H9 (cell line): ENCODE measurements at regions not wholly inside any gene's neighbourhood (a gene's known extent, or its start where the extent isn't known, plus 50 kb on each side); places are given as distances from the start of the nearest gene placed in this dataset.

Experiments
- DNase-seq: peaks from one replicate; pipeline ENCODE4 v3.0.0-alpha.2; 2017
- H2AFZ ChIP-seq: one replicate; pipeline ENCODE4 v1.6.1; 2013; ENCODE audit warnings: mild to moderate bottlenecking, low read length, control low read depth, moderate library complexity
- H2AK5ac ChIP-seq: 2 replicates; pipeline ENCODE4 v1.6.1; 2013; ENCODE audit warnings: low read length, control low read depth, mixed read lengths; ENCODE audit not compliant: insufficient read length
- H2BK120ac ChIP-seq: one replicate; pipeline ENCODE4 v1.6.1; 2013; ENCODE audit warnings: low read depth, mild to moderate bottlenecking, low read length, control low read depth, inconsistent platforms; ENCODE audit not compliant: poor library complexity, severe bottlenecking
- H2BK12ac ChIP-seq: 2 replicates; pipeline ENCODE4 v1.6.1; 2013; ENCODE audit warnings: low read length, control low read depth, mixed read lengths, low read depth; ENCODE audit not compliant: insufficient read length
- H2BK15ac ChIP-seq: 2 replicates; pipeline ENCODE4 v1.6.1; 2013; ENCODE audit warnings: low read depth, low read length, control low read depth
- H2BK20ac ChIP-seq: one replicate; pipeline ENCODE4 v1.6.1; 2013; ENCODE audit warnings: low read depth, mild to moderate bottlenecking, low read length, control low read depth, inconsistent platforms; ENCODE audit not compliant: poor library complexity, severe bottlenecking
- H2BK5ac ChIP-seq: 2 replicates; pipeline ENCODE4 v1.6.1; 2013; ENCODE audit warnings: low read length, control low read depth, mixed read lengths; ENCODE audit not compliant: insufficient read length
- H3K14ac ChIP-seq: 2 replicates; pipeline ENCODE4 v1.6.1; 2013; ENCODE audit warnings: low read length, control low read depth; ENCODE audit not compliant: insufficient read depth
- H3K18ac ChIP-seq: 2 replicates; pipeline ENCODE4 v1.6.1; 2013; ENCODE audit warnings: low read depth, mild to moderate bottlenecking, mixed read lengths, low read length, control low read depth; ENCODE audit not compliant: insufficient read length
- H3K23ac ChIP-seq: 2 replicates; pipeline ENCODE4 v1.6.1; 2013; ENCODE audit warnings: low read length, control low read depth, mixed read lengths, low read depth; ENCODE audit not compliant: insufficient read length
- H3K23me2 ChIP-seq: 2 replicates; pipeline ENCODE4 v1.6.1; 2013; ENCODE audit warnings: low read depth, mild to moderate bottlenecking, mixed read lengths, low read length, control low read depth; ENCODE audit not compliant: insufficient read length, poor library complexity, severe bottlenecking
- H3K27ac ChIP-seq: 2 replicates; pipeline ENCODE4 v1.5.1; 2013; ENCODE audit warnings: low read length, control low read depth, mixed read lengths, low read depth; ENCODE audit not compliant: insufficient read length
- H3K27me3 ChIP-seq: 2 replicates; pipeline ENCODE4 v1.6.1; 2013; ENCODE audit warnings: low read length, control low read depth, inconsistent platforms; ENCODE audit not compliant: insufficient read depth
- H3K4ac ChIP-seq: 2 replicates; pipeline ENCODE4 v1.6.1; 2013; ENCODE audit warnings: low read depth, mild to moderate bottlenecking, control low read depth, inconsistent platforms, low read length, moderate library complexity
- H3K4me1 ChIP-seq: 2 replicates; pipeline ENCODE4 v1.6.1; 2013; ENCODE audit warnings: low read length, control low read depth, inconsistent platforms; ENCODE audit not compliant: insufficient read depth
- H3K4me2 ChIP-seq: 2 replicates; pipeline ENCODE4 v1.6.1; 2013; ENCODE audit warnings: low read length, control low read depth, mixed read lengths; ENCODE audit not compliant: insufficient read length, insufficient read depth
- H3K56ac ChIP-seq: 2 replicates; pipeline ENCODE4 v1.6.1; 2013; ENCODE audit warnings: low read depth, mild to moderate bottlenecking, mixed read lengths, low read length, control low read depth; ENCODE audit not compliant: insufficient read length
- H3K79me1 ChIP-seq: 2 replicates; pipeline ENCODE4 v1.6.1; 2013; ENCODE audit warnings: low read depth, mild to moderate bottlenecking, moderate library complexity, low read length, control low read depth, inconsistent platforms; ENCODE audit not compliant: insufficient read depth, poor library complexity, severe bottlenecking
- H3K79me2 ChIP-seq: 2 replicates; pipeline ENCODE4 v1.6.1; 2013; ENCODE audit warnings: low read length, control low read depth, inconsistent platforms; ENCODE audit not compliant: insufficient read depth
- H3K9ac ChIP-seq: 2 replicates; pipeline ENCODE4 v1.6.1; 2013; ENCODE audit warnings: low read length, control low read depth, mixed read lengths; ENCODE audit not compliant: insufficient read length; ENCODE audit errors: extremely low read depth
- H3K9me3 ChIP-seq: one replicate; pipeline ENCODE4 v1.6.1; 2013; ENCODE audit warnings: low read depth, low read length, inconsistent platforms; ENCODE audit not compliant: control insufficient read depth
- H3T11ph ChIP-seq: one replicate; pipeline ENCODE4 v1.6.1; 2013; ENCODE audit warnings: mild to moderate bottlenecking, low read length, control low read depth, inconsistent platforms
- H4K20me1 ChIP-seq: one replicate; pipeline ENCODE4 v1.6.1; 2013; ENCODE audit not compliant: control insufficient read depth, insufficient read length, insufficient read depth
- H4K5ac ChIP-seq: 2 replicates; pipeline ENCODE4 v1.6.1; 2013; ENCODE audit warnings: low read depth, mild to moderate bottlenecking, mixed read lengths, low read length, control low read depth; ENCODE audit not compliant: insufficient read length
- H4K8ac ChIP-seq: replicated peaks from 2 replicates; pipeline ENCODE4 v1.6.1; 2013; ENCODE audit warnings: low read length, control low read depth, mixed read lengths, low read depth; ENCODE audit not compliant: insufficient read length
- H4K91ac ChIP-seq: 2 replicates; pipeline ENCODE4 v1.6.1; 2013; ENCODE audit warnings: low read depth, mild to moderate bottlenecking, moderate library complexity, mixed read lengths, low read length, control low read depth; ENCODE audit not compliant: insufficient read length
- H3K27ac Mint-ChIP-seq, 3 experiments: 2 replicates in 2 of 3; 3 replicates in 1 of 3; pipeline ENCODE4 v1.8.0; 2020 to 2021; ENCODE audit warnings: mixed read lengths in 3 of 3, mild to moderate bottlenecking in 1 of 3, moderate library complexity in 1 of 3
- H3K27me3 Mint-ChIP-seq: 2 replicates; pipeline ENCODE4 v1.8.0; 2021; ENCODE audit warnings: low read depth, mild to moderate bottlenecking, moderate library complexity, mixed read lengths
- H3K36me3 Mint-ChIP-seq, 3 experiments: 2 replicates in 2 of 3; 3 replicates in 1 of 3; pipeline ENCODE4 v1.8.0; 2020 to 2021; ENCODE audit warnings: low read depth in 3 of 3, mixed read lengths in 3 of 3; ENCODE audit not compliant: insufficient read depth in 1 of 3
- H3K4me1 Mint-ChIP-seq, 2 experiments: 2 replicates each; pipeline ENCODE4 v1.8.0; 2020; ENCODE audit warnings: mixed read lengths in 2 of 2
- H3K4me3 Mint-ChIP-seq, 2 experiments: 2 replicates in 1 of 2; 3 replicates in 1 of 2; pipeline ENCODE4 v1.8.0; 2020 to 2021; ENCODE audit warnings: mild to moderate bottlenecking in 2 of 2, mixed read lengths in 2 of 2, moderate library complexity in 1 of 2
- H3K9me3 Mint-ChIP-seq, 2 experiments: 2 replicates in 1 of 2; 3 replicates in 1 of 2; pipeline ENCODE4 v1.8.0; 2020; ENCODE audit warnings: mild to moderate bottlenecking in 2 of 2, mixed read lengths in 2 of 2, moderate library complexity in 1 of 2
- WGBS: extraction: QIAGEN DNeasy Blood & Tissue Kit; methylation state at CpG from one replicate; pipeline ENCODE4 v1.1.7; 2013; ENCODE audit warnings: missing lambda C conversion rate, low lambda C conversion rate, mixed read lengths; ENCODE audit not compliant: insufficient read length; ENCODE audit errors: extremely low coverage; 5-methylcytosine and 5-hydroxymethylcytosine counted together
- TF ChIP-seq, protein P1 (sequence below): fragments of 200-600 bp; sonication (generic); conservative IDR thresholded peaks from 3 replicates; pipeline ENCODE4 v1.8.0; 2021; ENCODE audit warnings: antibody characterized with exemption, mild to moderate bottlenecking

DNA sequence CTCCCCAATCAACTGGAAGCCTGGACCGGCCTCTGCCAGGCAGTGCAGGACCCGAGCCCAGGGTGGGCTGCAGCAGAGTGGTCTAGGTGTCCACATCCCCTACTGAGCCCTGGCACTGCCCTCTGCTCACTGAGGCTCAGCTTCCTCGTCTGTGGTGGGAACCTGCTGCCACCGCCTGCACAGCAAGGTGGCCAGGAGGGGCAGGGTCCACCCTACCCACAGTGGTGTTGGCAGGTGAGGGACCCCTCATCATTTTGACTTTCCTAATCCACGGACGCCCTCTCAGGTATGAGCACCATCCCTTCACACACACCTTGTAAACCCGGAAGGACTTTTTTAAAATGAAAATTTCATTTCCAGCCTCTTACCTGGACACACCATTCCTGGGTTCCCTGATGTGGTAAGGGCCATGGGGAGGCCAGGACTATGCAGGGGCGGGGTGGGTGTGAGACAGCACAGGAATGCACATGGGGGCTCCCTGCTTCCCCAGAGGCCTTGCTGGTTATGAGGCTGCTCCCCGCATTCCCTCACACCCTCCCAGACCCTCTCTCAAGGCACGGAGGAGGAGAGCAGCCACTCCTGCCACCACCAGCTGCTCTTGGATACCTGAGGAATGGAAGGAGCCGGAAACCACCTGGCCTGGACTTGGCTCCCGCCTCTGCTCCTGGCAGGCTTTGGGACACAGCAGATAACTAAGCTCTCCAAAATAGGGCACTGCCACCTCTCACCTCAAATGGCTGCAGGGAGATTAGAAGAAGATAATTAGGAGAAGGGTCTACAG, 185.9 kb upstream of the TPM1 start:
- no peaks in the 10 kb centered on the region for H3K79me1 ChIP-seq
- no peak overlapping the region for H2BK15ac ChIP-seq
- no peak overlapping the region for H3K4ac ChIP-seq
- H3K27me3 Mint-ChIP-seq: peaks cover 3% of the 10 kb centered on the region
- TF ChIP-seq, protein P1, sequence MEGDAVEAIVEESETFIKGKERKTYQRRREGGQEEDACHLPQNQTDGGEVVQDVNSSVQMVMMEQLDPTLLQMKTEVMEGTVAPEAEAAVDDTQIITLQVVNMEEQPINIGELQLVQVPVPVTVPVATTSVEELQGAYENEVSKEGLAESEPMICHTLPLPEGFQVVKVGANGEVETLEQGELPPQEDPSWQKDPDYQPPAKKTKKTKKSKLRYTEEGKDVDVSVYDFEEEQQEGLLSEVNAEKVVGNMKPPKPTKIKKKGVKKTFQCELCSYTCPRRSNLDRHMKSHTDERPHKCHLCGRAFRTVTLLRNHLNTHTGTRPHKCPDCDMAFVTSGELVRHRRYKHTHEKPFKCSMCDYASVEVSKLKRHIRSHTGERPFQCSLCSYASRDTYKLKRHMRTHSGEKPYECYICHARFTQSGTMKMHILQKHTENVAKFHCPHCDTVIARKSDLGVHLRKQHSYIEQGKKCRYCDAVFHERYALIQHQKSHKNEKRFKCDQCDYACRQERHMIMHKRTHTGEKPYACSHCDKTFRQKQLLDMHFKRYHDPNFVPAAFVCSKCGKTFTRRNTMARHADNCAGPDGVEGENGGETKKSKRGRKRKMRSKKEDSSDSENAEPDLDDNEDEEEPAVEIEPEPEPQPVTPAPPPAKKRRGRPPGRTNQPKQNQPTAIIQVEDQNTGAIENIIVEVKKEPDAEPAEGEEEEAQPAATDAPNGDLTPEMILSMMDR: no peak
- no peak overlapping the region for H3T11ph ChIP-seq
- H2AFZ ChIP-seq: no peak overlapping the region
- no peak overlapping the region for H3K23ac ChIP-seq
- H3K27me3 ChIP-seq: no peaks in the 10 kb centered on the region
- H3K23me2 ChIP-seq: no peaks in the 10 kb centered on the region
- H3K4me1 ChIP-seq: peaks cover 6% of the 10 kb centered on the region; the same call in 1 of the 2 replicates
- H2BK120ac ChIP-seq: no peak overlapping the region
- H2AK5ac ChIP-seq: no peak overlapping the region
- H3K14ac ChIP-seq: no peak overlapping the region; the same call in 1 of the 2 replicates
- no peak overlapping the region for H2BK5ac ChIP-seq
- H3K27ac ChIP-seq: no peak overlapping the region
- H4K20me1 ChIP-seq: no peaks in the 10 kb centered on the region
- no peak overlapping the region for H2BK12ac ChIP-seq
- H3K9ac ChIP-seq: no peak overlapping the region
- peaks cover 12 to 14% of the 10 kb centered on the region in 2 experiments; a peak in 4 of 5 replicates for H3K9me3 Mint-ChIP-seq
- H3K56ac ChIP-seq: no peak overlapping the region
- no peak overlapping the region for H4K8ac ChIP-seq
- peaks cover 7 to 15% (median 9%) of the 10 kb centered on the region in 3 experiments; a peak in 4 of 7 replicates for H3K36me3 Mint-ChIP-seq
- no peak for DNase-seq
- no peak overlapping the region for H3K4me3 Mint-ChIP-seq
- no peak overlapping the region for H4K5ac ChIP-seq
- H2BK20ac ChIP-seq: no peak overlapping the region
- H3K79me2 ChIP-seq: no peaks in the 10 kb centered on the region
- H3K18ac ChIP-seq: no peak overlapping the region
- peak overlapping the region; percentile 9 for H4K91ac ChIP-seq
- no peak overlapping the region for H3K4me2 ChIP-seq
- no peak overlapping the region for H3K27ac Mint-ChIP-seq
- WGBS: no CpG with 5 or more reads among the region's 12 CpGs
- no peaks in the 10 kb centered on the region for H3K9me3 ChIP-seq
- peaks cover 21 to 23% of the 10 kb centered on the region in 2 experiments for H3K4me1 Mint-ChIP-seq
